ENCODE measurements at regions not wholly inside any gene's neighbourhood (a gene's known extent, or its start where the extent isn't known, plus 50 kb on each side); places are given as distances from the start of the nearest gene placed in this dataset.

GRCh38 chr7:12074889-12075288 is 136.2 kb upstream of the TMEM106B start:
- DNase-seq (ENCODE audit: low read depth), result no peak

- DNase-seq (ENCODE audit: low read depth), result no peak
These were observed 131.1 kb upstream of the TMEM106B start for GRCh38 chr7:12080006-12080405.

GRCh38 chr7:12085516-12085915 is 125.6 kb upstream of the TMEM106B start:
- DNase-seq (ENCODE audit: low read depth), result no peak

- no peak for DNase-seq (ENCODE audit: low read depth)
These were observed 120.9 kb upstream of the TMEM106B start for GRCh38 chr7:12089951-12090756.

- no peak for DNase-seq (ENCODE audit: low read depth)
These were observed 120.3 kb upstream of the TMEM106B start for GRCh38 chr7:12090757-12091221.

- no peak for DNase-seq (ENCODE audit: low read depth)
These were observed 119.9 kb upstream of the TMEM106B start for GRCh38 chr7:12091231-12091630.

- DNase-seq (ENCODE audit: low read depth), result no peak
These were observed 118.5 kb upstream of the TMEM106B start for GRCh38 chr7:12092499-12093130.

- DNase-seq (ENCODE audit: low read depth), result no peak
These were observed 117.7 kb upstream of the TMEM106B start for GRCh38 chr7:12093365-12093764.

GRCh38 chr7:12094365-12094921 is 116.7 kb upstream of the TMEM106B start:
- no peak for DNase-seq (ENCODE audit: low read depth)

- DNase-seq (ENCODE audit: low read depth), result no peak
These were observed 109.0 kb upstream of the TMEM106B start for GRCh38 chr7:12102126-12102525.

GRCh38 chr7:12102527-12102926 is 108.6 kb upstream of the TMEM106B start:
- no peak for DNase-seq (ENCODE audit: low read depth)

GRCh38 chr7:12103948-12104347 is 107.1 kb upstream of the TMEM106B start:
- DNase-seq (ENCODE audit: low read depth), result no peak

GRCh38 chr7:12107381-12107780 is 103.7 kb upstream of the TMEM106B start:
- DNase-seq (ENCODE audit: low read depth), result no peak

- no peak for DNase-seq (ENCODE audit: low read depth)
These were observed 103.2 kb upstream of the TMEM106B start for GRCh38 chr7:12107841-12108254.

- no peak for DNase-seq (ENCODE audit: low read depth)
These were observed 100.7 kb upstream of the TMEM106B start for GRCh38 chr7:12110425-12110824.

GRCh38 chr7:12111422-12112405 is 99.4 kb upstream of the TMEM106B start:
- DNase-seq (ENCODE audit: low read depth), result peak; percentile 9

- no peak for DNase-seq (ENCODE audit: low read depth)
These were observed 93.9 kb upstream of the TMEM106B start for GRCh38 chr7:12117170-12117569.

GRCh38 chr7:12119620-12120303 is 91.3 kb upstream of the TMEM106B start:
- DNase-seq (ENCODE audit: low read depth), result no peak

- no peak for DNase-seq (ENCODE audit: low read depth)
These were observed 90.5 kb upstream of the TMEM106B start for GRCh38 chr7:12120632-12121031.

GRCh38 chr7:12123172-12123571 is 87.9 kb upstream of the TMEM106B start:
- DNase-seq (ENCODE audit: low read depth), result no peak

- no peak for DNase-seq (ENCODE audit: low read depth)
These were observed 87.1 kb upstream of the TMEM106B start for GRCh38 chr7:12124028-12124427.

Data from stromal cell of bone marrow (primary cell).